HepG2 (cell line): ENCODE measurements at regions not wholly inside any gene's neighbourhood (a gene's known extent, or its start where the extent isn't known, plus 50 kb on each side); places are given as distances from the start of the nearest gene placed in this dataset.
A peak's percentile ranks its signal among the peaks of the same experiment; 100 is the strongest.

Source experiments
- CHD2 ChIP-seq: IDR thresholded peaks from 2 replicates; pipeline ENCODE4 v1.6.1; 2011; ENCODE audit warnings: low read depth, low read length, improper control_type of control experiment
- GATAD2A ChIP-seq: IDR thresholded peaks from 2 replicates; pipeline ENCODE4 v1.6.1; 2016
- HHEX ChIP-seq: IDR thresholded peaks from 2 replicates; pipeline ENCODE4 v1.6.1; 2016; ENCODE audit warnings: control low read depth
- HNF4A ChIP-seq: sonication (generic); formaldehyde crosslinking; IDR thresholded peaks from 2 replicates; pipeline ENCODE4 v1.4.0; 2020; ENCODE audit warnings: missing genetic modification reagents
- KAT2B ChIP-seq: fragments of 150-350 bp; IDR thresholded peaks from 2 replicates; pipeline ENCODE4 v1.6.1; 2014; ENCODE audit warnings: low read depth, low read length, borderline replicate concordance
- LCORL ChIP-seq, 2 experiments: fragments of 450-650 bp in 1 of 2; sonication (generic) in 1 of 2; formaldehyde crosslinking in 1 of 2; IDR thresholded peaks; 2 replicates each; pipeline versions ENCODE4 v1.5.0 to v1.6.1; 2017 to 2020; ENCODE audit warnings: antibody characterized with exemption in 1 of 2, missing genetic modification reagents in 1 of 2
- ONECUT2 ChIP-seq: sonication (generic); formaldehyde crosslinking; IDR thresholded peaks from 2 replicates; pipeline ENCODE4 v1.4.0; 2020; ENCODE audit warnings: missing genetic modification reagents
- PCBP2 ChIP-seq: fragments of 200-400 bp; formaldehyde crosslinking; optimal IDR thresholded peaks from 2 replicates; pipeline ENCODE3; 2018; ENCODE audit warnings: low read length, low read depth; ENCODE audit not compliant: poor library complexity, severe bottlenecking
- PPARG ChIP-seq: conservative IDR thresholded peaks from 2 replicates; pipeline ENCODE4 v1.6.1; 2016; ENCODE audit warnings: missing biosample characterization, missing genetic modification reagents
- PRDM10 ChIP-seq: sonication (generic); formaldehyde crosslinking; IDR thresholded peaks from 2 replicates; pipeline ENCODE4 v1.4.0; 2020; ENCODE audit warnings: low read depth, missing genetic modification reagents
- USF2 ChIP-seq, 2 experiments: sonication (generic) in 1 of 2; formaldehyde crosslinking in 1 of 2; IDR thresholded peaks; 2 replicates each; pipeline versions ENCODE4 v1.5.1 to v1.6.1; 2011 to 2020; ENCODE audit warnings: borderline replicate concordance in 1 of 2, low read depth in 1 of 2, low read length in 1 of 2, mild to moderate bottlenecking in 1 of 2, missing genetic modification reagents in 1 of 2, moderate library complexity in 1 of 2
- ZMAT3 ChIP-seq: sonication (generic); formaldehyde crosslinking; conservative IDR thresholded peaks from 2 replicates; pipeline ENCODE4 v1.7.0; 2021; ENCODE audit warnings: missing genetic modification reagents
- ZNF251 ChIP-seq: sonication (generic); formaldehyde crosslinking; IDR thresholded peaks from 2 replicates; pipeline ENCODE4 v1.9.0; 2021; ENCODE audit warnings: mild to moderate bottlenecking, missing genetic modification reagents
- ZNF33A ChIP-seq: sonication (generic); formaldehyde crosslinking; IDR thresholded peaks from 2 replicates; pipeline ENCODE4 v1.5.1; 2020; ENCODE audit warnings: missing genetic modification reagents, mild to moderate bottlenecking, moderate library complexity, borderline replicate concordance
- ZNF747 ChIP-seq: sonication (generic); formaldehyde crosslinking; IDR thresholded peaks from 2 replicates; pipeline ENCODE4 v1.8.1; 2023; ENCODE audit warnings: missing genetic modification reagents, mild to moderate bottlenecking, borderline replicate concordance
- ZNF782 ChIP-seq: sonication (generic); formaldehyde crosslinking; IDR thresholded peaks from 2 replicates; pipeline ENCODE4 v1.4.0; 2020; ENCODE audit warnings: missing genetic modification reagents, mild to moderate bottlenecking, borderline replicate concordance

- 0 out of 2 replicates have a peak, but pooled peaks have one; percentile 18 for TF ChIP-seq GATAD2A (CRISPR knock-in tag)
- peak; percentile 73; the same call in 1 of the 2 replicates for TF ChIP-seq KAT2B
- TF ChIP-seq ZNF33A (CRISPR knock-in tag) = no peak
- TF ChIP-seq ZNF747 (CRISPR knock-in tag) = no peak
- TF ChIP-seq PCBP2 = peak; percentile 88
- TF ChIP-seq ZNF251 (CRISPR knock-in tag) = no peak
- TF ChIP-seq ONECUT2 = 0 out of 2 replicates have a peak, but pooled peaks have one; percentile 38
- TF ChIP-seq ZMAT3 = no peak
- 0 out of 2 replicates have a peak, but pooled peaks have one; percentile 9 for TF ChIP-seq HNF4A (CRISPR knock-in tag)
- no peak for TF ChIP-seq USF2 (IDR thresholded peaks at IDR 0.05; ENCODE audit: low read depth, low read length)
- TF ChIP-seq USF2 (CRISPR knock-in tag; IDR thresholded peaks at IDR 0.05; ENCODE audit: borderline replicate concordance) = peak; percentile 39; the same call in 1 of the 2 replicates
- no peak for TF ChIP-seq PRDM10
- no peak for TF ChIP-seq HHEX (CRISPR knock-in tag)
- TF ChIP-seq CHD2 = no peak
- no peak for TF ChIP-seq PPARG
- TF ChIP-seq ZNF782 (CRISPR knock-in tag) = no peak
- TF ChIP-seq LCORL (IDR thresholded peaks at IDR 0.05) = no peak
- no peak for TF ChIP-seq LCORL (CRISPR knock-in tag; IDR thresholded peaks at IDR 0.05)
Observed at GRCh38 chr2:8193686-8194615, 487.9 kb upstream of the ID2 start (continued).
